DOHH2 (cell line): ENCODE measurements at regions not wholly inside any gene's neighbourhood (a gene's known extent, or its start where the extent isn't known, plus 50 kb on each side); places are given as distances from the start of the nearest gene placed in this dataset.

Experiments
- H3F3A ChIP-seq: fragments of 200-600 bp; sonication (generic), shearing (Covaris generic); 2 replicates; pipeline ENCODE4 v1.6.0; 2016; ENCODE audit warnings: antibody characterized with exemption, mild to moderate bottlenecking; ENCODE audit not compliant: control insufficient read depth, insufficient read depth
- H3K27ac ChIP-seq: fragments of 200-600 bp; sonication (generic); 2 replicates; pipeline ENCODE4 v1.5.1; 2014; ENCODE audit warnings: low read depth, mild to moderate bottlenecking, low read length, moderate library complexity
- H3K27me3 ChIP-seq: fragments of 200-600 bp; sonication (generic); 2 replicates; pipeline ENCODE4 v1.6.1; 2014; ENCODE audit warnings: mild to moderate bottlenecking, low read length, mixed read lengths; ENCODE audit not compliant: control insufficient read depth
- H3K36me3 ChIP-seq: fragments of 200-600 bp; sonication (generic); 2 replicates; pipeline ENCODE4 v1.6.1; 2014; ENCODE audit warnings: mild to moderate bottlenecking, low read length, moderate library complexity, mixed read lengths; ENCODE audit not compliant: control insufficient read depth
- H3K4me1 ChIP-seq: fragments of 200-600 bp; sonication (generic); 2 replicates; pipeline ENCODE4 v1.6.1; 2014; ENCODE audit warnings: mild to moderate bottlenecking, low read length, mixed read lengths; ENCODE audit not compliant: control insufficient read depth
- H3K4me2 ChIP-seq: fragments of 200-600 bp; sonication (generic); 2 replicates; pipeline ENCODE4 v1.6.0; 2014; ENCODE audit warnings: mild to moderate bottlenecking, low read length, moderate library complexity
- H3K4me3 ChIP-seq: fragments of 200-600 bp; sonication (generic); 2 replicates; pipeline ENCODE4 v1.5.1; 2014; ENCODE audit warnings: mild to moderate bottlenecking, low read length, mixed read lengths
- H3K79me2 ChIP-seq: fragments of 200-600 bp; sonication (generic); 2 replicates; pipeline ENCODE4 v1.6.1; 2014; ENCODE audit warnings: mild to moderate bottlenecking, low read length, mixed read lengths; ENCODE audit not compliant: control insufficient read depth
- H3K9me2 ChIP-seq: fragments of 200-600 bp; sonication (generic); replicated peaks from 2 replicates; pipeline ENCODE4 v1.6.1; 2014; ENCODE audit warnings: mild to moderate bottlenecking, low read length, mixed read lengths; ENCODE audit not compliant: control insufficient read depth
- H3K9me3 ChIP-seq: fragments of 200-600 bp; sonication (generic); 2 replicates; pipeline ENCODE4 v1.6.1; 2014; ENCODE audit warnings: antibody characterized with exemption, low read length, mixed read lengths; ENCODE audit not compliant: control insufficient read depth, insufficient read depth
- H4K20me1 ChIP-seq: fragments of 200-600 bp; sonication (generic); 2 replicates; pipeline ENCODE4 v1.6.0; 2014; ENCODE audit warnings: low read depth, mild to moderate bottlenecking, antibody characterized with exemption, low read length, moderate library complexity; ENCODE audit not compliant: control insufficient read depth, insufficient read depth
- EZH2phosphoT487 ChIP-seq: fragments of 200-600 bp; sonication (generic); IDR thresholded peaks from 2 replicates; pipeline ENCODE4 v1.6.1; 2017; ENCODE audit warnings: borderline replicate concordance, mild to moderate bottlenecking, antibody characterized with exemption, low read length, moderate library complexity, mixed read lengths
- TF ChIP-seq, protein P1 (sequence below): fragments of 200-600 bp; sonication (generic); IDR thresholded peaks from one replicate; pipeline ENCODE4 v1.5.1; 2014; ENCODE audit warnings: antibody characterized with exemption, mild to moderate bottlenecking, low read depth, low read length; ENCODE audit not compliant: poor library complexity, severe bottlenecking

GRCh38 chr3:106573605-106574004 is 704.8 kb upstream of the CBLB start:
- Histone ChIP-seq H3K9me2 (no peaks in the 10 kb centered on the region), H4K20me1 (no peaks in the 10 kb centered on the region), H3K27me3 (no peaks in the 10 kb centered on the region), H3K4me3 (no peak overlapping the region), H3K9me3 (no peaks in the 10 kb centered on the region), H3K36me3 (no peaks in the 10 kb centered on the region), H3K4me1 (no peaks in the 10 kb centered on the region), H3F3A (no peaks in the 10 kb centered on the region), H3K27ac (no peak overlapping the region), H3K4me2 (no peak overlapping the region), H3K79me2 (no peaks in the 10 kb centered on the region)
- TF ChIP-seq, protein P1, sequence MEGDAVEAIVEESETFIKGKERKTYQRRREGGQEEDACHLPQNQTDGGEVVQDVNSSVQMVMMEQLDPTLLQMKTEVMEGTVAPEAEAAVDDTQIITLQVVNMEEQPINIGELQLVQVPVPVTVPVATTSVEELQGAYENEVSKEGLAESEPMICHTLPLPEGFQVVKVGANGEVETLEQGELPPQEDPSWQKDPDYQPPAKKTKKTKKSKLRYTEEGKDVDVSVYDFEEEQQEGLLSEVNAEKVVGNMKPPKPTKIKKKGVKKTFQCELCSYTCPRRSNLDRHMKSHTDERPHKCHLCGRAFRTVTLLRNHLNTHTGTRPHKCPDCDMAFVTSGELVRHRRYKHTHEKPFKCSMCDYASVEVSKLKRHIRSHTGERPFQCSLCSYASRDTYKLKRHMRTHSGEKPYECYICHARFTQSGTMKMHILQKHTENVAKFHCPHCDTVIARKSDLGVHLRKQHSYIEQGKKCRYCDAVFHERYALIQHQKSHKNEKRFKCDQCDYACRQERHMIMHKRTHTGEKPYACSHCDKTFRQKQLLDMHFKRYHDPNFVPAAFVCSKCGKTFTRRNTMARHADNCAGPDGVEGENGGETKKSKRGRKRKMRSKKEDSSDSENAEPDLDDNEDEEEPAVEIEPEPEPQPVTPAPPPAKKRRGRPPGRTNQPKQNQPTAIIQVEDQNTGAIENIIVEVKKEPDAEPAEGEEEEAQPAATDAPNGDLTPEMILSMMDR: no peak
- no peak for TF ChIP-seq EZH2phosphoT487

DNA sequence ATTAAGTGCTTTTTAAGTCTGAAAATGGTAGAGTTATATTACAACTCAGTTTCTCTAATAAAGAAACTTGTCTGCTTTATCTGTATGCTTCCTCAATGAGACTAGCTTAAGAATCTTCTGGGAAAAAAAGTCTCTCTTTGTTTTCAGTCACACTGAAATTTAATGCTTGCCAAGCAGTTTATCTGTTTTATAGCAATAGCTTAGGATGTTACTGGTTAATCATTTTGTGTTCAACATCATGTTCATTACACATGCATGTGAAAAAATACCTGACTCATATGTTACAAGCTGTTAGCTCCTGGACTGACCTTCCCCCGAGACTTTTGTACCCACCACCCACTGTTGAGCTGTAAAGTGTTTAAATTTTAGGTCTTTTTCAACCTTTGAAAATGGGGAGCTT is 706.2 kb upstream of the CBLB start:
- Histone ChIP-seq H3K79me2 (no peaks in the 10 kb centered on the region), H3K27me3 (no peaks in the 10 kb centered on the region), H3K36me3 (no peaks in the 10 kb centered on the region), H3K4me1 (no peaks in the 10 kb centered on the region), H3K4me2 (no peak overlapping the region), H3K9me2 (no peaks in the 10 kb centered on the region), H3K4me3 (no peak overlapping the region), H3F3A (no peaks in the 10 kb centered on the region), H3K27ac (no peak overlapping the region), H4K20me1 (no peaks in the 10 kb centered on the region), H3K9me3 (no peaks in the 10 kb centered on the region)
- no peak for TF ChIP-seq EZH2phosphoT487
- TF ChIP-seq, protein P1: no peak

- Histone ChIP-seq H3K27ac (no peak overlapping the region), H3K4me1 (no peaks in the 10 kb centered on the region), H3K27me3 (no peaks in the 10 kb centered on the region), H3K79me2 (no peaks in the 10 kb centered on the region), H4K20me1 (no peaks in the 10 kb centered on the region), H3F3A (no peaks in the 10 kb centered on the region), H3K9me3 (no peaks in the 10 kb centered on the region), H3K36me3 (no peaks in the 10 kb centered on the region), H3K4me3 (no peak overlapping the region), H3K9me2 (no peaks in the 10 kb centered on the region), H3K4me2 (no peak overlapping the region)
- TF ChIP-seq, protein P1: no peak
- no peak for TF ChIP-seq EZH2phosphoT487
Measured at GRCh38 chr3:106577241-106577640, 708.4 kb upstream of the CBLB start.

GRCh38 chr3:106578911-106579310 is 710.1 kb upstream of the CBLB start:
- TF ChIP-seq, protein P1: no peak
- no peak for TF ChIP-seq EZH2phosphoT487
- Histone ChIP-seq H3K79me2 (no peaks in the 10 kb centered on the region), H4K20me1 (no peaks in the 10 kb centered on the region), H3K27ac (no peak overlapping the region), H3F3A (no peaks in the 10 kb centered on the region), H3K9me2 (no peaks in the 10 kb centered on the region), H3K27me3 (no peaks in the 10 kb centered on the region), H3K36me3 (no peaks in the 10 kb centered on the region), H3K4me1 (no peaks in the 10 kb centered on the region), H3K4me3 (no peak overlapping the region), H3K9me3 (no peaks in the 10 kb centered on the region), H3K4me2 (no peak overlapping the region)
